Panc1 (cell line): ENCODE measurements at regions not wholly inside any gene's neighbourhood (a gene's known extent, or its start where the extent isn't known, plus 50 kb on each side); places are given as distances from the start of the nearest gene placed in this dataset.
A peak's percentile ranks its signal among the peaks of the same experiment; 100 is the strongest.

Experiments used
- ATAC-seq: fragments of 200-7000 bp; cut with Tn5 transposase; 2 replicates; pipeline ENCODE4 v1.9.1; 2020; ENCODE audit warnings: mild to moderate bottlenecking, moderate library complexity
- BruUV-seq: library from RNA; stranded (reverse); fragments of 400-500 nt; replicated peaks from 2 replicates; lab custom pipeline; 2021; lab: Mats Ljungman, UMichigan
- CTCF ChIA-PET: fragments of 300-600 bp; sonication (Branson Sonifier 250); formaldehyde crosslinking; loops from one replicate; lab custom pipeline; 2022; ENCODE audit warnings: antibody characterized with exemption; lab: Charles Lee
- POLR2A ChIA-PET: fragments of 300-600 bp; sonication (Branson Sonifier 250); formaldehyde crosslinking; loops from one replicate; lab custom pipeline; 2022; ENCODE audit warnings: antibody characterized with exemption; lab: Charles Lee
- DNase-seq: peaks from one replicate; pipeline ENCODE4 v3.0.0-alpha.2; 2010; ENCODE audit warnings: low read depth, low spot score
- H3K27ac ChIP-seq: 2 replicates; pipeline ENCODE4 v1.5.1; 2011; ENCODE audit warnings: mild to moderate bottlenecking, low read length, inconsistent platforms
- H3K27me3 ChIP-seq: fragments of 200-500 bp; sonication (Bioruptor generic); 2 replicates; pipeline ENCODE4 v1.6.0; 2014; ENCODE audit warnings: low read length, inconsistent platforms; ENCODE audit not compliant: control insufficient read depth, insufficient read depth
- H3K36me3 ChIP-seq: fragments of 200-500 bp; sonication (Bioruptor generic); 2 replicates; pipeline ENCODE4 v1.5.1; 2014; ENCODE audit warnings: inconsistent platforms, mild to moderate bottlenecking, low read length, moderate library complexity; ENCODE audit not compliant: control insufficient read depth, insufficient read depth
- H3K4me1 ChIP-seq: 2 replicates; pipeline ENCODE4 v1.5.1; 2011; ENCODE audit warnings: inconsistent platforms, mild to moderate bottlenecking, low read length, moderate library complexity; ENCODE audit not compliant: control insufficient read depth, insufficient read depth
- H3K4me3 ChIP-seq, 2 experiments: 2 replicates each; pipeline ENCODE4 v1.5.1; 2011 to 2012; ENCODE audit warnings: low read depth in 2 of 2, low read length in 2 of 2, mild to moderate bottlenecking in 2 of 2, inconsistent platforms in 1 of 2, moderate library complexity in 1 of 2
- H3K9me3 ChIP-seq: fragments of 200-500 bp; sonication (Bioruptor generic); 2 replicates; pipeline ENCODE4 v1.5.1; 2014; ENCODE audit warnings: low read depth, mild to moderate bottlenecking, inconsistent platforms, low read length, moderate library complexity; ENCODE audit not compliant: control insufficient read depth, insufficient read depth
- POLR2AphosphoS5 ChIP-seq: IDR thresholded peaks from 2 replicates; pipeline ENCODE4 v1.6.1; 2012; ENCODE audit warnings: mild to moderate bottlenecking, low read depth, low read length, moderate library complexity
- SIN3A ChIP-seq: IDR thresholded peaks from 2 replicates; pipeline ENCODE4 v1.6.1; 2012; ENCODE audit warnings: low read depth, mild to moderate bottlenecking, low read length, moderate library complexity, borderline replicate concordance; ENCODE audit not compliant: insufficient read depth
- TCF7L2 ChIP-seq: IDR thresholded peaks from 2 replicates; pipeline ENCODE4 v1.6.1; 2011; ENCODE audit warnings: mild to moderate bottlenecking, low read depth, low read length, inconsistent platforms
- in situ Hi-C: cut with HindIII; loops from 2 replicates; pipeline ENCODE4 v1.10.0; 2016; ENCODE audit warnings: low sequenced_read_pairs, low pct_unique_long_range_greater_than_20kb
- intact Hi-C: fragments of 100-400 bp; cut with micrococcal nuclease; formaldehyde crosslinking; loops from one replicate; pipeline ENCODE4 v1.10.0; 2022; ENCODE audit not compliant: unreplicated experiment
- TF ChIP-seq, protein P1 (sequence below), 2 experiments: IDR thresholded peaks; 2 replicates each; pipeline ENCODE4 v1.6.1; 2011 to 2012; ENCODE audit warnings: low read depth in 2 of 2, control low read depth in 1 of 2, low read length in 1 of 2, mild to moderate bottlenecking in 1 of 2, moderate library complexity in 1 of 2; ENCODE audit not compliant: insufficient read depth in 1 of 2
- TF ChIP-seq, protein P2 (sequence below): fragments of 450-650 bp; IDR thresholded peaks from 2 replicates; pipeline ENCODE4 v1.5.1; 2017; ENCODE audit warnings: mild to moderate bottlenecking

DNA sequence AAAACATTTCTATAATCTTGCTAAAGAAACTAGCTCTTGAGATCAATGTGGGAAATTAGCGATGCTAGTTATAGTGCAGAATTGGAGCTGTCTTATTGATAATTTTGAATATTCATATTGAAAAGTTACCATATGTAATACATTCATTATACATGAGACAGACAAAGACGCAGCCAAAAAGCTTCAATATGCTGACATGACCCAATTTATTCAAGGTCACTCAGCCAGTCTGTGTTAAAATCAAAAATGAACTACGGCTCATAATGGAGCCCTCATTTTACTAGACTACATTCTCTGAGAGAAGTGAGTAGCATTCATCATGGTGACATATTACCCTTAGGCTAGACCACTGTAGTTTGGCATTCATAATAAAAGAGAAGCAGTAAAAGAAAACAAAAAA is 107.3 kb upstream of the GABRG2 start:
- no peak overlapping the region for H3K4me3 ChIP-seq
- ChIA-PET POLR2A (no interaction called here), CTCF (no interaction called here)
- TF ChIP-seq SIN3A (no peak), POLR2AphosphoS5 (no peak), TCF7L2 (no peak)
- TF ChIP-seq, protein P1, sequence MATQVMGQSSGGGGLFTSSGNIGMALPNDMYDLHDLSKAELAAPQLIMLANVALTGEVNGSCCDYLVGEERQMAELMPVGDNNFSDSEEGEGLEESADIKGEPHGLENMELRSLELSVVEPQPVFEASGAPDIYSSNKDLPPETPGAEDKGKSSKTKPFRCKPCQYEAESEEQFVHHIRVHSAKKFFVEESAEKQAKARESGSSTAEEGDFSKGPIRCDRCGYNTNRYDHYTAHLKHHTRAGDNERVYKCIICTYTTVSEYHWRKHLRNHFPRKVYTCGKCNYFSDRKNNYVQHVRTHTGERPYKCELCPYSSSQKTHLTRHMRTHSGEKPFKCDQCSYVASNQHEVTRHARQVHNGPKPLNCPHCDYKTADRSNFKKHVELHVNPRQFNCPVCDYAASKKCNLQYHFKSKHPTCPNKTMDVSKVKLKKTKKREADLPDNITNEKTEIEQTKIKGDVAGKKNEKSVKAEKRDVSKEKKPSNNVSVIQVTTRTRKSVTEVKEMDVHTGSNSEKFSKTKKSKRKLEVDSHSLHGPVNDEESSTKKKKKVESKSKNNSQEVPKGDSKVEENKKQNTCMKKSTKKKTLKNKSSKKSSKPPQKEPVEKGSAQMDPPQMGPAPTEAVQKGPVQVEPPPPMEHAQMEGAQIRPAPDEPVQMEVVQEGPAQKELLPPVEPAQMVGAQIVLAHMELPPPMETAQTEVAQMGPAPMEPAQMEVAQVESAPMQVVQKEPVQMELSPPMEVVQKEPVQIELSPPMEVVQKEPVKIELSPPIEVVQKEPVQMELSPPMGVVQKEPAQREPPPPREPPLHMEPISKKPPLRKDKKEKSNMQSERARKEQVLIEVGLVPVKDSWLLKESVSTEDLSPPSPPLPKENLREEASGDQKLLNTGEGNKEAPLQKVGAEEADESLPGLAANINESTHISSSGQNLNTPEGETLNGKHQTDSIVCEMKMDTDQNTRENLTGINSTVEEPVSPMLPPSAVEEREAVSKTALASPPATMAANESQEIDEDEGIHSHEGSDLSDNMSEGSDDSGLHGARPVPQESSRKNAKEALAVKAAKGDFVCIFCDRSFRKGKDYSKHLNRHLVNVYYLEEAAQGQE (IDR thresholded peaks at IDR 0.05; ENCODE audit: insufficient read depth in 1 of 2, low read depth in 2 of 2, low read length in 1 of 2), result no peak
- TF ChIP-seq, protein P2, sequence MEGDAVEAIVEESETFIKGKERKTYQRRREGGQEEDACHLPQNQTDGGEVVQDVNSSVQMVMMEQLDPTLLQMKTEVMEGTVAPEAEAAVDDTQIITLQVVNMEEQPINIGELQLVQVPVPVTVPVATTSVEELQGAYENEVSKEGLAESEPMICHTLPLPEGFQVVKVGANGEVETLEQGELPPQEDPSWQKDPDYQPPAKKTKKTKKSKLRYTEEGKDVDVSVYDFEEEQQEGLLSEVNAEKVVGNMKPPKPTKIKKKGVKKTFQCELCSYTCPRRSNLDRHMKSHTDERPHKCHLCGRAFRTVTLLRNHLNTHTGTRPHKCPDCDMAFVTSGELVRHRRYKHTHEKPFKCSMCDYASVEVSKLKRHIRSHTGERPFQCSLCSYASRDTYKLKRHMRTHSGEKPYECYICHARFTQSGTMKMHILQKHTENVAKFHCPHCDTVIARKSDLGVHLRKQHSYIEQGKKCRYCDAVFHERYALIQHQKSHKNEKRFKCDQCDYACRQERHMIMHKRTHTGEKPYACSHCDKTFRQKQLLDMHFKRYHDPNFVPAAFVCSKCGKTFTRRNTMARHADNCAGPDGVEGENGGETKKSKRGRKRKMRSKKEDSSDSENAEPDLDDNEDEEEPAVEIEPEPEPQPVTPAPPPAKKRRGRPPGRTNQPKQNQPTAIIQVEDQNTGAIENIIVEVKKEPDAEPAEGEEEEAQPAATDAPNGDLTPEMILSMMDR, result no peak
- no peaks in the 10 kb centered on the region for H3K27me3 ChIP-seq
- DNase-seq (no peak), ATAC-seq (no peak)
- no peaks in the 10 kb centered on the region for H3K9me3 ChIP-seq
- H3K36me3 ChIP-seq, result no peaks in the 10 kb centered on the region
- H3K27ac ChIP-seq, result no peak overlapping the region
- H3K4me1 ChIP-seq, result no peaks in the 10 kb centered on the region
- intact Hi-C loops, result no loop called here
- in situ Hi-C loops, result no loop called here
- BruUV-seq, result no TSS peak

DNA sequence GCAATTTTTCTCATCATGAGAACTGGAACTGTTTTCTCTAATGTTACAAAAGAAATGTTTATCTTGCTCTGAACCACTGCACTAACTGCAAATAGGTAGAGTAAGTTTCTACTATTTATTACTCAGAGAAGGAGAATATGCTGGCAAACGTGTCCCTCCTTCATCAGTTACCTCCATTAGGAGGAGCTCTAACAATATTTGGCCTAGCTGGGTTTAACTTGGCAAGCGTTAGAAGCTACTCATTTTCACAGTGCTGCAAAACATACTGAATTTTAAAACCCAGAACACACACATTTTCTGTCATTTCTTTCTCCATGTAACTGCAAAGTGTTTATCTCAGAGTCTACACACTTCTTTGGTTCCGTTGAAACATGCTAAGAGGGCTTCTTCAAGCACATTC is 101.0 kb upstream of the GABRG2 start:
- Histone ChIP-seq H3K27me3 (no peaks in the 10 kb centered on the region), H3K27ac (no peak overlapping the region), H3K4me1 (no peaks in the 10 kb centered on the region), H3K9me3 (no peaks in the 10 kb centered on the region), H3K4me3 (no peak overlapping the region), H3K36me3 (no peaks in the 10 kb centered on the region)
- intact Hi-C loops, result no loop called here
- in situ Hi-C loops, result no loop called here
- no peak for DNase-seq
- TF ChIP-seq SIN3A, result no peak
- TF ChIP-seq, protein P2, result peak; percentile 38; the same call in 1 of the 2 replicates
- CTCF ChIA-PET, result no interaction called here
- POLR2A ChIA-PET, result no interaction called here
- no peak for ATAC-seq
- BruUV-seq, result no TSS peak
